ENCODE measurements at regions not wholly inside any gene's neighbourhood (a gene's known extent, or its start where the extent isn't known, plus 50 kb on each side); places are given as distances from the start of the nearest gene placed in this dataset.

DNA sequence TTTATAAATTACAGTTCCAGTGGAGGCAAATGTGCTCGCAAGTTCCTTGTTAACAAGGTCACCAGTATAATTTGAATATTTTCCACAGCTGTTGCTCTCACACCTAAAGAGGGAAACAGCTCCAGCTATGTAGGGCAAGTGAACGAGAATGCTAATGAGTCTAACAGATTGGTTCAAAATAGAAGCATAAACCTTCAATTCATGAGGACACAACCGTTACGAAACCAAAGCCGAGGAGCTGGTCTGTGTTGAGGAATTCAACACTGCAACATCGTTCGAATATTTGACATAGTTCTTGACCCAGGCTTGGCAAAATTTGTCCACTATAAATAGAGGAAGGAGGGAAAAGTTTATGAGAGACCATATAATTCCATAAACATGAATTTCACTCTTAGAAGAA is 161.3 kb downstream of the KLF6 start:
- TF ChIP-seq, protein P1, sequence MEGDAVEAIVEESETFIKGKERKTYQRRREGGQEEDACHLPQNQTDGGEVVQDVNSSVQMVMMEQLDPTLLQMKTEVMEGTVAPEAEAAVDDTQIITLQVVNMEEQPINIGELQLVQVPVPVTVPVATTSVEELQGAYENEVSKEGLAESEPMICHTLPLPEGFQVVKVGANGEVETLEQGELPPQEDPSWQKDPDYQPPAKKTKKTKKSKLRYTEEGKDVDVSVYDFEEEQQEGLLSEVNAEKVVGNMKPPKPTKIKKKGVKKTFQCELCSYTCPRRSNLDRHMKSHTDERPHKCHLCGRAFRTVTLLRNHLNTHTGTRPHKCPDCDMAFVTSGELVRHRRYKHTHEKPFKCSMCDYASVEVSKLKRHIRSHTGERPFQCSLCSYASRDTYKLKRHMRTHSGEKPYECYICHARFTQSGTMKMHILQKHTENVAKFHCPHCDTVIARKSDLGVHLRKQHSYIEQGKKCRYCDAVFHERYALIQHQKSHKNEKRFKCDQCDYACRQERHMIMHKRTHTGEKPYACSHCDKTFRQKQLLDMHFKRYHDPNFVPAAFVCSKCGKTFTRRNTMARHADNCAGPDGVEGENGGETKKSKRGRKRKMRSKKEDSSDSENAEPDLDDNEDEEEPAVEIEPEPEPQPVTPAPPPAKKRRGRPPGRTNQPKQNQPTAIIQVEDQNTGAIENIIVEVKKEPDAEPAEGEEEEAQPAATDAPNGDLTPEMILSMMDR (IDR thresholded peaks at IDR 0.05): no peak
- TF ChIP-seq EZH2 (IDR thresholded peaks at IDR 0.05; ENCODE audit: borderline replicate concordance, insufficient read depth, low read depth, low read length, poor library complexity, severe bottlenecking): no peak

All from B cell (primary cell).